ENCODE measurements at regions not wholly inside any gene's neighbourhood (a gene's known extent, or its start where the extent isn't known, plus 50 kb on each side); places are given as distances from the start of the nearest gene placed in this dataset.

GRCh38 chr16:60279061-60279665, 1545.0 kb upstream of the GOT2 start:
- H3K9me3 ChIP-seq (ENCODE audit: control insufficient read depth in 1 of 2, low read length in 2 of 2) = peaks cover 0 to 3% of the 10 kb centered on the region in 2 donors
- H3K36me3 ChIP-seq (ENCODE audit: control insufficient read depth in 1 of 2, insufficient read depth in 2 of 2, low read length in 2 of 2) = no peaks in the 10 kb centered on the region
- no peak overlapping the region for H3K27ac ChIP-seq (ENCODE audit: low read depth, low read length)
- no peak overlapping the region for H3K9ac ChIP-seq (ENCODE audit: low read depth in 1 of 2, low read length in 2 of 2)
- no peaks in the 10 kb centered on the region for H3K4me1 ChIP-seq (ENCODE audit: control insufficient read depth in 1 of 2, insufficient read depth in 2 of 2, low read length in 2 of 2)
- no peaks in the 10 kb centered on the region for H3K27me3 ChIP-seq (ENCODE audit: control insufficient read depth in 1 of 2, insufficient read depth in 2 of 2, low read length in 2 of 2)
- no peak overlapping the region for H3K4me3 ChIP-seq (ENCODE audit: low read depth in 1 of 2, low read length in 2 of 2)

GRCh38 chr16:60274431-60275019, 1540.4 kb upstream of the GOT2 start:
- Histone ChIP-seq H3K36me3 (ENCODE audit: control insufficient read depth in 1 of 2, insufficient read depth in 2 of 2, low read length in 2 of 2) (no peaks in the 10 kb centered on the region), H3K4me3 (ENCODE audit: low read depth in 1 of 2, low read length in 2 of 2) (no peak overlapping the region), H3K27ac (ENCODE audit: low read depth, low read length) (no peak overlapping the region), H3K4me1 (ENCODE audit: control insufficient read depth in 1 of 2, insufficient read depth in 2 of 2, low read length in 2 of 2) (no peaks in the 10 kb centered on the region), H3K9me3 (ENCODE audit: control insufficient read depth in 1 of 2, low read length in 2 of 2) (peaks cover 0 to 3% of the 10 kb centered on the region in 2 donors), H3K27me3 (ENCODE audit: control insufficient read depth in 1 of 2, insufficient read depth in 2 of 2, low read length in 2 of 2) (no peaks in the 10 kb centered on the region), H3K9ac (ENCODE audit: low read depth in 1 of 2, low read length in 2 of 2) (no peak overlapping the region)

GRCh38 chr16:60271781-60272180, 1537.7 kb upstream of the GOT2 start:
- H3K9ac ChIP-seq (ENCODE audit: low read depth in 1 of 2, low read length in 2 of 2) = no peak overlapping the region
- H3K36me3 ChIP-seq (ENCODE audit: control insufficient read depth in 1 of 2, insufficient read depth in 2 of 2, low read length in 2 of 2) = no peaks in the 10 kb centered on the region
- H3K27ac ChIP-seq (ENCODE audit: low read depth, low read length) = no peak overlapping the region
- H3K9me3 ChIP-seq (ENCODE audit: control insufficient read depth in 1 of 2, low read length in 2 of 2) = no peaks in the 10 kb centered on the region
- no peak overlapping the region for H3K4me3 ChIP-seq (ENCODE audit: low read depth in 1 of 2, low read length in 2 of 2)
- no peaks in the 10 kb centered on the region for H3K4me1 ChIP-seq (ENCODE audit: control insufficient read depth in 1 of 2, insufficient read depth in 2 of 2, low read length in 2 of 2)
- H3K27me3 ChIP-seq (ENCODE audit: control insufficient read depth in 1 of 2, insufficient read depth in 2 of 2, low read length in 2 of 2) = no peaks in the 10 kb centered on the region

- no peaks in the 10 kb centered on the region for H3K36me3 ChIP-seq (ENCODE audit: control insufficient read depth in 1 of 2, insufficient read depth in 2 of 2, low read length in 2 of 2)
- H3K27ac ChIP-seq (ENCODE audit: low read depth, low read length) = no peak overlapping the region
These were observed 1537.1 kb upstream of the GOT2 start for GRCh38 chr16:60271025-60271771.

GRCh38 chr16:60261425-60261824, 1527.3 kb upstream of the GOT2 start:
- Histone ChIP-seq H3K27me3 (ENCODE audit: control insufficient read depth in 1 of 2, insufficient read depth in 2 of 2, low read length in 2 of 2) (no peaks in the 10 kb centered on the region), H3K4me1 (ENCODE audit: control insufficient read depth in 1 of 2, insufficient read depth in 2 of 2, low read length in 2 of 2) (no peaks in the 10 kb centered on the region), H3K36me3 (ENCODE audit: control insufficient read depth in 1 of 2, insufficient read depth in 2 of 2, low read length in 2 of 2) (no peaks in the 10 kb centered on the region), H3K27ac (ENCODE audit: low read depth, low read length) (no peak overlapping the region), H3K9me3 (ENCODE audit: control insufficient read depth in 1 of 2, low read length in 2 of 2) (peaks cover 3 to 10% of the 10 kb centered on the region in 2 donors), H3K9ac (ENCODE audit: low read depth in 1 of 2, low read length in 2 of 2) (no peak overlapping the region), H3K4me3 (ENCODE audit: low read depth in 1 of 2, low read length in 2 of 2) (no peak overlapping the region)

More at GRCh38 chr16:60271025-60271771, 1537.1 kb upstream of the GOT2 start:
- no peaks in the 10 kb centered on the region for H3K27me3 ChIP-seq (ENCODE audit: control insufficient read depth in 1 of 2, insufficient read depth in 2 of 2, low read length in 2 of 2)
- no peaks in the 10 kb centered on the region for H3K4me1 ChIP-seq (ENCODE audit: control insufficient read depth in 1 of 2, insufficient read depth in 2 of 2, low read length in 2 of 2)
- H3K4me3 ChIP-seq (ENCODE audit: low read depth in 1 of 2, low read length in 2 of 2) = no peak overlapping the region
- no peak overlapping the region for H3K9ac ChIP-seq (ENCODE audit: low read depth in 1 of 2, low read length in 2 of 2)
- no peaks in the 10 kb centered on the region for H3K9me3 ChIP-seq (ENCODE audit: control insufficient read depth in 1 of 2, low read length in 2 of 2)

GRCh38 chr16:60259956-60260355, 1525.8 kb upstream of the GOT2 start:
- Histone ChIP-seq H3K9ac (ENCODE audit: low read depth in 1 of 2, low read length in 2 of 2) (no peak overlapping the region), H3K4me1 (ENCODE audit: control insufficient read depth in 1 of 2, insufficient read depth in 2 of 2, low read length in 2 of 2) (no peaks in the 10 kb centered on the region), H3K27me3 (ENCODE audit: control insufficient read depth in 1 of 2, insufficient read depth in 2 of 2, low read length in 2 of 2) (no peaks in the 10 kb centered on the region), H3K36me3 (ENCODE audit: control insufficient read depth in 1 of 2, insufficient read depth in 2 of 2, low read length in 2 of 2) (no peaks in the 10 kb centered on the region), H3K27ac (ENCODE audit: low read depth, low read length) (no peak overlapping the region), H3K4me3 (ENCODE audit: low read depth in 1 of 2, low read length in 2 of 2) (no peak overlapping the region), H3K9me3 (ENCODE audit: control insufficient read depth in 1 of 2, low read length in 2 of 2) (peaks cover 3 to 10% of the 10 kb centered on the region in 2 donors)

- Histone ChIP-seq H3K9ac (ENCODE audit: low read depth in 1 of 2, low read length in 2 of 2) (no peak overlapping the region), H3K4me1 (ENCODE audit: control insufficient read depth in 1 of 2, insufficient read depth in 2 of 2, low read length in 2 of 2) (no peaks in the 10 kb centered on the region), H3K4me3 (ENCODE audit: low read depth in 1 of 2, low read length in 2 of 2) (no peak overlapping the region), H3K9me3 (ENCODE audit: control insufficient read depth in 1 of 2, low read length in 2 of 2) (peaks cover 4 to 8% of the 10 kb centered on the region in 2 donors), H3K27ac (ENCODE audit: low read depth, low read length) (no peak overlapping the region), H3K36me3 (ENCODE audit: control insufficient read depth in 1 of 2, insufficient read depth in 2 of 2, low read length in 2 of 2) (no peaks in the 10 kb centered on the region), H3K27me3 (ENCODE audit: control insufficient read depth in 1 of 2, insufficient read depth in 2 of 2, low read length in 2 of 2) (no peaks in the 10 kb centered on the region)
These were observed 1512.0 kb upstream of the GOT2 start for GRCh38 chr16:60246086-60246485.

GRCh38 chr16:60241671-60242070, 1507.6 kb upstream of the GOT2 start:
- no peaks in the 10 kb centered on the region for H3K27me3 ChIP-seq (ENCODE audit: control insufficient read depth in 1 of 2, insufficient read depth in 2 of 2, low read length in 2 of 2)
- no peaks in the 10 kb centered on the region for H3K4me1 ChIP-seq (ENCODE audit: control insufficient read depth in 1 of 2, insufficient read depth in 2 of 2, low read length in 2 of 2)
- no peak overlapping the region for H3K4me3 ChIP-seq (ENCODE audit: low read depth in 1 of 2, low read length in 2 of 2)
- peaks cover 6 to 8% of the 10 kb centered on the region in 2 donors for H3K9me3 ChIP-seq (ENCODE audit: control insufficient read depth in 1 of 2, low read length in 2 of 2)
- no peak overlapping the region for H3K27ac ChIP-seq (ENCODE audit: low read depth, low read length)
- H3K36me3 ChIP-seq (ENCODE audit: control insufficient read depth in 1 of 2, insufficient read depth in 2 of 2, low read length in 2 of 2) = no peaks in the 10 kb centered on the region
- H3K9ac ChIP-seq (ENCODE audit: low read depth in 1 of 2, low read length in 2 of 2) = no peak overlapping the region

GRCh38 chr16:60230666-60231065, 1496.5 kb upstream of the GOT2 start:
- H3K36me3 ChIP-seq (ENCODE audit: control insufficient read depth in 1 of 2, insufficient read depth in 2 of 2, low read length in 2 of 2) = no peaks in the 10 kb centered on the region
- no peak overlapping the region for H3K4me3 ChIP-seq (ENCODE audit: low read depth in 1 of 2, low read length in 2 of 2)
- H3K27me3 ChIP-seq (ENCODE audit: control insufficient read depth in 1 of 2, insufficient read depth in 2 of 2, low read length in 2 of 2) = no peaks in the 10 kb centered on the region
- H3K9ac ChIP-seq (ENCODE audit: low read depth in 1 of 2, low read length in 2 of 2) = no peak overlapping the region
- H3K9me3 ChIP-seq (ENCODE audit: control insufficient read depth in 1 of 2, low read length in 2 of 2) = peaks cover 0 to 9% of the 10 kb centered on the region in 2 donors
- H3K27ac ChIP-seq (ENCODE audit: low read depth, low read length) = no peak overlapping the region
- no peaks in the 10 kb centered on the region for H3K4me1 ChIP-seq (ENCODE audit: control insufficient read depth in 1 of 2, insufficient read depth in 2 of 2, low read length in 2 of 2)

- Histone ChIP-seq H3K9me3 (ENCODE audit: control insufficient read depth in 1 of 2, low read length in 2 of 2) (peaks cover 0 to 15% of the 10 kb centered on the region in 2 donors), H3K27me3 (ENCODE audit: control insufficient read depth in 1 of 2, insufficient read depth in 2 of 2, low read length in 2 of 2) (no peaks in the 10 kb centered on the region), H3K36me3 (ENCODE audit: control insufficient read depth in 1 of 2, insufficient read depth in 2 of 2, low read length in 2 of 2) (no peaks in the 10 kb centered on the region), H3K4me3 (ENCODE audit: low read depth in 1 of 2, low read length in 2 of 2) (no peak overlapping the region), H3K4me1 (ENCODE audit: control insufficient read depth in 1 of 2, insufficient read depth in 2 of 2, low read length in 2 of 2) (no peaks in the 10 kb centered on the region), H3K27ac (ENCODE audit: low read depth, low read length) (no peak overlapping the region), H3K9ac (ENCODE audit: low read depth in 1 of 2, low read length in 2 of 2) (no peak overlapping the region)
These were observed 1491.4 kb upstream of the GOT2 start for GRCh38 chr16:60225541-60225940.

All from duodenal mucosa (tissue), 2 donors.